Neural crest cell (in vitro differentiated cells): ENCODE measurements at regions not wholly inside any gene's neighbourhood (a gene's known extent, or its start where the extent isn't known, plus 50 kb on each side); places are given as distances from the start of the nearest gene placed in this dataset.

ENCODE experiments used
- DNase-seq: peaks from one replicate; pipeline ENCODE4 v3.0.0; 2021; ENCODE audit warnings: low read depth, mixed read lengths, low spot score
- H3K27ac Mint-ChIP-seq: one replicate; pipeline ENCODE4 v1.8.0; 2021; ENCODE audit warnings: mild to moderate bottlenecking, mixed read lengths; ENCODE audit not compliant: unreplicated experiment
- H3K27me3 Mint-ChIP-seq: 2 replicates; pipeline ENCODE4 v1.8.0; 2021; ENCODE audit warnings: low read depth, mild to moderate bottlenecking, mixed read lengths
- H3K36me3 Mint-ChIP-seq: 2 replicates; pipeline ENCODE4 v1.8.0; 2021; ENCODE audit warnings: low read depth, mild to moderate bottlenecking, mixed read lengths
- H3K4me1 Mint-ChIP-seq: 2 replicates; pipeline ENCODE4 v1.8.0; 2021; ENCODE audit warnings: mixed read lengths
- H3K4me3 Mint-ChIP-seq: one replicate; pipeline ENCODE4 v1.8.0; 2021; ENCODE audit warnings: mild to moderate bottlenecking, mixed read lengths
- H3K9me3 Mint-ChIP-seq: 2 replicates; pipeline ENCODE4 v1.8.0; 2021; ENCODE audit warnings: mixed read lengths
- CTCF ChIP-seq: fragments of 200-600 bp; sonication (generic); conservative IDR thresholded peaks from 2 replicates; pipeline ENCODE4 v1.5.0; 2021; ENCODE audit warnings: antibody characterized with exemption, mild to moderate bottlenecking

DNA sequence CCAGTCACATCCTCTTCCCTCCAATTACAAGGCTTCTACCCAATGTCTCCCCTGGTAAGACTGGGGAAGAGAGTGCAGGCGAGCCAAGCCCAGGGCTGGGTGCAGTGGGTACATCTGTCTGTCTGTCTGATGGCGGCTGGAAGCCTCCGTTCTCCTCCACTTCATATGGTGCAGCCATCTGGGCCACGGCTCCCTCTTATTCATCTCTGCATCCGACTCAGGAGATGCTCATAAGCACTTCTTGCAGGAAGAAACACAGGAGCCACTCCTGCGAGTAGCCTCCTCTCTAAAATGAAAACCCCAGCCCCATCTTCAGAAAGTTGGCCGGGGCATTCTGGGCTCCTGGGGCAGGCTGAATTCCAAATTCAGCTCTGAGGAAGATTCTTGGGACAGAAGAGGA lies 67.5 kb upstream of the SLC6A6 start:
- H3K4me3 Mint-ChIP-seq, result no peak overlapping the region
- H3K27ac Mint-ChIP-seq, result no peak overlapping the region
- TF ChIP-seq CTCF, result no peak
- DNase-seq, result no peak
- peaks cover 5% of the 10 kb centered on the region for H3K27me3 Mint-ChIP-seq
- no peaks in the 10 kb centered on the region for H3K36me3 Mint-ChIP-seq
- H3K4me1 Mint-ChIP-seq, result peaks cover 5% of the 10 kb centered on the region
- H3K9me3 Mint-ChIP-seq, result no peaks in the 10 kb centered on the region

DNA sequence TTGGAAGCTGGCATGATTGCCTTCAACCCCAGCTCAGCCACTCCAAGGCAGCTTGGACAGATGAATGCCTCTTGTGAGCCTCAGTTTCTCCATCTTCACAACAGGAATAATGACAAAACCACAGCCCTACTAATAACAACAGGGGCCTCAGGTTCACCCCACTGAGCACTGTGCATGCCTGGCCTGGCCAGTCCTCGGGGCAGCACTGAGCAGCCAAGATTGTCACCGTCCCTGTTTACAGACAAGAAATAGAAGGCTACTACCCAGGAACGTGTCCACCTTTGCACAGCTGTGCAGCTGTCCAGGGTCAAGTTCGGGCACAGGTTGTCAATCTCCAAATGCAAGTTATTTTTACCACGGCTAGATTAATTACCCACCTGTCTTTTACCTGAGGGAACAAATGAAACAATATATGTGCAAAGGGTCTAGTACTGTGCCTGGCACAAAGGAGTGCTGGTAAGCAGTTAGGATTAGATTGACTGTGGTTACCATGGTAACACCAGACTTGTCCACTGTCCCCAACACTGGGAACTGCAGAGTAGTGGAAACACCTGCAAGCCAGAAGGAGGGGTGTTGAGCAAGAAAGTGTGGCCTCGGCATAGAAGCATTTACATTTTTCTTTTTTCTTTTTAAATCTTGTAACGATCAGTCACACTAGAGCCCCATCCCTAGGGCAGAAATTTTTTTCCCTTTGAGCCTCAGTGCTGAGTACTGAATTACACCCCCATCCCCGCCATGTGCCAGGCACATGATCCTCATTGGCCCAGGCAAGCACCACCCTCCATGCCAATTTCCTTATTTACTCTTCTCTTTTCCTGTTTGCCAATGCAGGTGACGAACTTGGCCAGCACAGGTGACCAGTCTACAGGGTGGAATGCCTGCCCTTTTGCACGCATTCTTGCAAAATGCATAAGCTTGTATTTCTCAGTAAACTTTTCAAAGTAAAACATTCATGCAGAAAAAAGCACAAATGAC lies 66.3 kb upstream of the SLC6A6 start:
- Mint-ChIP-seq H3K4me1 (no peaks in the 10 kb centered on the region), H3K4me3 (no peak overlapping the region), H3K27ac (no peak overlapping the region), H3K36me3 (no peaks in the 10 kb centered on the region), H3K27me3 (no peaks in the 10 kb centered on the region), H3K9me3 (no peaks in the 10 kb centered on the region)
- no peak for DNase-seq
- TF ChIP-seq CTCF, result no peak

DNA sequence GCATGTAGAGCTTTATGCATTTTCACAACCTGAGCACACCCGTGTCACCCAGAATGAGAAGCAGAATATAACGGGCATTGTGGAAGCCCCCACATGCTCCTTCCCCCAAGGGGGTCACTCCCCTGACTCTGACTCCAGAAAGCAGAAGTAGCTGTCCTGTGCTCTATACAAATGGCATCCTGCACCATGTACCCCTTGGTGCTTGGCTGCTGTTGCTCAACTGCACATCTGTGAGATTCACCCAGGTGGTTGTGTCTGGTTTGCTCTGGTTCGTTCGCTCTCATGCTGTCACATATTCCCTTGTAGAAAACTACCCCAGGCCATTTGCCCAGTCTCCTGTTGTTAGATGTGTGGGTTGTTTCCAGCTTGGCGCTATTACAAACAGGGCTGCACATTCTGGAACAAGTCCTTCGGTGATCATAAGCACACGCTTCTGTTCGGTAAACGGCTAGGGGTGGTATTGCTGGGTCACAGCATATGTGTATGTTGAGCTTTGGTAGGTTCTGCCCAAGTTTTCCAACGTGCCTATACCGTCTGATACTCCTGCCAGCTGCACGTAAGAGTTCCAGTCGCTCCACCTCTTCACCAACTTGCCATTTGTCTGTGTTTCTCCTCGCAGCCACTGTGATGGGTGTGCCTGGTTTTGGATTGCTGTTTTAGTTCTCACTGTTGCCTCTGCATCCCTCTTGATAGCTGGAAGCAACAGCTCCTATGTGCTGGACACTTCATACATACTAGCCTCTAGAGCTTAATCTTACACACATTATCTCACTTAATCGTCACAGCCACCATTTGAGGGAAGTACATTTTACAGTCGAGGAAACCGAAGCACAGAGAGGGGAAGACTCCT lies 65.4 kb upstream of the SLC6A6 start:
- Mint-ChIP-seq H3K9me3 (no peaks in the 10 kb centered on the region), H3K4me1 (no peaks in the 10 kb centered on the region), H3K27me3 (no peaks in the 10 kb centered on the region), H3K27ac (no peak overlapping the region), H3K4me3 (no peak overlapping the region), H3K36me3 (no peaks in the 10 kb centered on the region)
- DNase-seq, result no peak
- TF ChIP-seq CTCF, result no peak

DNA sequence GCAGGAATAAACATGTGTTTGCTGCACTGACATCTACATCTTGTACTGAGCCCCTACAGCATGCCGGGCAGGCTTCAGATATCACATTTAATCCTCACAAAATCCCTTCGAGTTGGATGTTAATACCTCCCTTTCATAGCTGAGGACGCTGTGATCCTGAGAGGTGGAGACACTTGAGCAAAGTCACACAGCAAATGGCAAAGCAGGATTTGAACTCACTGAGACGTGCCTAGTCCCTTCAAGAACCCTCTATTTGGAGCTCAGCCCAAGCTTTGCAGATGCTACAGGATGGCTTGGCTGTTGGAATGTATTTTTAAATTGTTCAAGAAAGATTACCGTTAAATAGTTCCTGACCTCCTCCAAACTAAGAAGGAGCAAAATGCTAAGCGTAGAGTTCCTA lies 64.6 kb upstream of the SLC6A6 start:
- H3K27ac Mint-ChIP-seq, result no peak overlapping the region
- H3K4me3 Mint-ChIP-seq, result no peak overlapping the region
- no peak for DNase-seq
- no peak for TF ChIP-seq CTCF
- H3K36me3 Mint-ChIP-seq, result no peaks in the 10 kb centered on the region
- no peaks in the 10 kb centered on the region for H3K4me1 Mint-ChIP-seq
- H3K9me3 Mint-ChIP-seq, result no peaks in the 10 kb centered on the region
- H3K27me3 Mint-ChIP-seq, result no peaks in the 10 kb centered on the region

GRCh38 chr3:14338242-14338641 lies 64.2 kb upstream of the SLC6A6 start:
- Mint-ChIP-seq H3K9me3 (no peaks in the 10 kb centered on the region), H3K27me3 (no peaks in the 10 kb centered on the region), H3K27ac (no peak overlapping the region), H3K4me3 (no peak overlapping the region), H3K36me3 (no peaks in the 10 kb centered on the region), H3K4me1 (no peaks in the 10 kb centered on the region)
- no peak for TF ChIP-seq CTCF
- no peak for DNase-seq
